PC-3 (cell line): ENCODE measurements at regions not wholly inside any gene's neighbourhood (a gene's known extent, or its start where the extent isn't known, plus 50 kb on each side); places are given as distances from the start of the nearest gene placed in this dataset.

Source experiments
- ATAC-seq: fragments of 200-7000 bp; cut with Tn5 transposase; 2 replicates; pipeline ENCODE4 v1.9.1; 2020; ENCODE audit warnings: mild to moderate bottlenecking, moderate library complexity
- BruUV-seq: library from RNA; stranded (reverse); fragments of 400-500 nt; replicated peaks from 2 replicates; lab custom pipeline; 2021; lab: Mats Ljungman, UMichigan
- CTCF ChIA-PET: fragments of 300-600 bp; sonication (Branson Sonifier 250); formaldehyde crosslinking; loops from one replicate; lab custom pipeline; 2022; ENCODE audit warnings: antibody characterized with exemption; lab: Charles Lee
- POLR2A ChIA-PET: fragments of 300-600 bp; sonication (Branson Sonifier 250); formaldehyde crosslinking; loops from one replicate; lab custom pipeline; 2022; ENCODE audit warnings: antibody characterized with exemption; ENCODE audit not compliant: unreplicated experiment; lab: Charles Lee
- DNase-seq: peaks from one replicate; pipeline ENCODE4 v3.0.0-alpha.2; 2015
- H2AFZ ChIP-seq: fragments of 300-600 bp; sonication (generic); 2 replicates; pipeline ENCODE4 v1.6.0; 2016; ENCODE audit warnings: antibody characterized with exemption, low read length
- H3F3A ChIP-seq: fragments of 300-600 bp; sonication (generic); one replicate; pipeline ENCODE4 v1.6.0; 2017; ENCODE audit warnings: antibody characterized with exemption, low read length, control low read depth, mild to moderate bottlenecking; ENCODE audit not compliant: unreplicated experiment
- H3K27ac ChIP-seq: fragments of 300-600 bp; sonication (generic); 2 replicates; pipeline ENCODE4 v1.5.1; 2016; ENCODE audit warnings: mild to moderate bottlenecking, low read length
- H3K27me3 ChIP-seq: fragments of 300-600 bp; sonication (generic); 2 replicates; pipeline ENCODE4 v1.6.1; 2016; ENCODE audit warnings: low read length, mixed read lengths
- H3K36me3 ChIP-seq: fragments of 300-600 bp; sonication (generic); 2 replicates; pipeline ENCODE4 v1.6.1; 2016; ENCODE audit warnings: low read depth, mixed run types, low read length, mixed read lengths
- H3K4me1 ChIP-seq: fragments of 300-600 bp; sonication (generic); 2 replicates; pipeline ENCODE4 v1.5.1; 2016; ENCODE audit warnings: low read length; ENCODE audit not compliant: insufficient read depth
- H3K4me2 ChIP-seq: fragments of 300-600 bp; sonication (generic); 2 replicates; pipeline ENCODE4 v1.6.0; 2016; ENCODE audit warnings: low read length
- H3K4me3 ChIP-seq: fragments of 300-600 bp; sonication (generic); 2 replicates; pipeline ENCODE4 v1.5.1; 2016; ENCODE audit warnings: mild to moderate bottlenecking, low read length, mixed read lengths
- H3K79me2 ChIP-seq: fragments of 300-600 bp; sonication (generic); 2 replicates; pipeline ENCODE4 v1.6.1; 2017; ENCODE audit warnings: low read length, mixed read lengths
- H3K9ac ChIP-seq: fragments of 300-600 bp; sonication (generic); 2 replicates; pipeline ENCODE4 v1.6.0; 2016; ENCODE audit warnings: mild to moderate bottlenecking, low read length
- H3K9me2 ChIP-seq: fragments of 300-600 bp; sonication (generic); replicated peaks from 2 replicates; pipeline ENCODE4 v1.6.1; 2016; ENCODE audit warnings: mixed run types, low read length, mixed read lengths
- H3K9me3 ChIP-seq: fragments of 300-600 bp; sonication (generic); 2 replicates; pipeline ENCODE4 v1.6.1; 2016; ENCODE audit warnings: low read length, mixed read lengths
- H4K20me1 ChIP-seq: fragments of 300-600 bp; sonication (generic); 2 replicates; pipeline ENCODE4 v1.6.1; 2016; ENCODE audit warnings: low read length, mixed read lengths
- CTCF ChIP-seq: fragments of 300-600 bp; sonication (generic); conservative IDR thresholded peaks from 2 replicates; pipeline ENCODE4 v1.5.1; 2017; ENCODE audit warnings: antibody characterized with exemption, low read depth, mild to moderate bottlenecking, low read length
- EZH2 ChIP-seq: fragments of 300-600 bp; sonication (generic); IDR thresholded peaks from one replicate; pipeline ENCODE4 v1.6.1; 2017; ENCODE audit warnings: antibody characterized with exemption, mild to moderate bottlenecking, low read length; ENCODE audit not compliant: unreplicated experiment
- EZH2phosphoT487 ChIP-seq: fragments of 300-600 bp; sonication (generic); IDR thresholded peaks from 2 replicates; pipeline ENCODE4 v1.6.1; 2018; ENCODE audit warnings: mild to moderate bottlenecking, antibody characterized with exemption, low read length, borderline replicate concordance
- intact Hi-C: fragments of 100-400 bp; cut with micrococcal nuclease; formaldehyde crosslinking; loops from 2 replicates; pipeline ENCODE4 v1.9.0; 2023

GRCh38 chr11:119560961-119561360 lies 138.0 kb upstream of the THY1 start:
- H3K27ac ChIP-seq = no peak overlapping the region
- ChIA-PET CTCF (interaction anchor here (0.6 kb wide), 1 partner anchor 72 kb away, joined by 4 read pairs; no protein-coding TSS in a partner anchor), POLR2A (interaction anchor here (0.7 kb wide), 1 partner anchor 568 kb away, joined by 5 read pairs; no protein-coding TSS in a partner anchor)
- no TSS peak for BruUV-seq
- no peak for ATAC-seq
- H3K4me1 ChIP-seq = no peaks in the 10 kb centered on the region
- H3K4me3 ChIP-seq = no peak overlapping the region
- no peaks in the 10 kb centered on the region for H4K20me1 ChIP-seq
- H3K79me2 ChIP-seq = no peaks in the 10 kb centered on the region
- no peak overlapping the region for H3K9ac ChIP-seq
- TF ChIP-seq EZH2 = no peak
- TF ChIP-seq EZH2phosphoT487 = no peak
- TF ChIP-seq CTCF = no peak
- no peak overlapping the region for H3K4me2 ChIP-seq
- no peak overlapping the region for H2AFZ ChIP-seq
- no peak for DNase-seq
- no peaks in the 10 kb centered on the region for H3F3A ChIP-seq
- H3K27me3 ChIP-seq = peaks cover 3% of the 10 kb centered on the region; the same call in 1 of the 2 replicates
- H3K9me3 ChIP-seq = peaks cover 12% of the 10 kb centered on the region
- no peaks in the 10 kb centered on the region for H3K36me3 ChIP-seq
- no peaks in the 10 kb centered on the region for H3K9me2 ChIP-seq
- intact Hi-C loops = no loop called here

GRCh38 chr11:119560291-119560690 lies 137.3 kb upstream of the THY1 start:
- no peaks in the 10 kb centered on the region for H3K4me1 ChIP-seq
- H3K27ac ChIP-seq = no peak overlapping the region
- H3K27me3 ChIP-seq = peaks cover 3% of the 10 kb centered on the region; the same call in 1 of the 2 replicates
- no peaks in the 10 kb centered on the region for H3K36me3 ChIP-seq
- H3F3A ChIP-seq = no peaks in the 10 kb centered on the region
- no peak overlapping the region for H3K4me3 ChIP-seq
- no peak overlapping the region for H3K4me2 ChIP-seq
- no TSS peak for BruUV-seq
- ChIA-PET CTCF (no interaction called here), POLR2A (interaction anchor here (0.7 kb wide), 1 partner anchor 569 kb away, joined by 5 read pairs; no protein-coding TSS in a partner anchor)
- no peaks in the 10 kb centered on the region for H3K79me2 ChIP-seq
- no peak overlapping the region for H2AFZ ChIP-seq
- H3K9ac ChIP-seq = no peak overlapping the region
- DNase-seq (no peak), ATAC-seq (no peak)
- H3K9me3 ChIP-seq = peaks cover 12% of the 10 kb centered on the region
- no peaks in the 10 kb centered on the region for H3K9me2 ChIP-seq
- H4K20me1 ChIP-seq = no peaks in the 10 kb centered on the region
- intact Hi-C loops = no loop called here
- TF ChIP-seq EZH2phosphoT487 (no peak), EZH2 (no peak), CTCF (no peak)

- no peaks in the 10 kb centered on the region for H3K79me2 ChIP-seq
- no peaks in the 10 kb centered on the region for H3K9me2 ChIP-seq
- no peak overlapping the region for H3K9ac ChIP-seq
- H3K4me2 ChIP-seq = no peak overlapping the region
- DNase-seq (no peak), ATAC-seq (no peak)
- BruUV-seq = no TSS peak
- intact Hi-C loops = no loop called here
- no peaks in the 10 kb centered on the region for H4K20me1 ChIP-seq
- CTCF ChIA-PET = no interaction called here
- H2AFZ ChIP-seq = no peak overlapping the region
- no peak overlapping the region for H3K4me3 ChIP-seq
- TF ChIP-seq EZH2 (no peak), EZH2phosphoT487 (no peak), CTCF (no peak)
- no peaks in the 10 kb centered on the region for H3K4me1 ChIP-seq
- H3K36me3 ChIP-seq = no peaks in the 10 kb centered on the region
- H3K27ac ChIP-seq = no peak overlapping the region
- H3F3A ChIP-seq = no peaks in the 10 kb centered on the region
- peaks cover 11% of the 10 kb centered on the region for H3K9me3 ChIP-seq
- no peaks in the 10 kb centered on the region for H3K27me3 ChIP-seq
- POLR2A ChIA-PET = no interaction called here
Measured at GRCh38 chr11:119552106-119552485, 129.1 kb upstream of the THY1 start.
